ENCODE measurements at regions not wholly inside any gene's neighbourhood (a gene's known extent, or its start where the extent isn't known, plus 50 kb on each side); places are given as distances from the start of the nearest gene placed in this dataset.

GRCh38 chr18:54714851-54715250 lies 113.4 kb upstream of the RAB27B start:
- Mint-ChIP-seq H3K4me3 (ENCODE audit: unreplicated experiment) (no peak overlapping the region), H3K9me3 (ENCODE audit: unreplicated experiment) (no peaks in the 10 kb centered on the region), H3K27me3 (ENCODE audit: unreplicated experiment) (peaks cover 5% of the 10 kb centered on the region), H3K36me3 (ENCODE audit: unreplicated experiment) (no peaks in the 10 kb centered on the region), H3K4me1 (ENCODE audit: unreplicated experiment) (peaks cover 22% of the 10 kb centered on the region), H3K27ac (ENCODE audit: unreplicated experiment) (no peak overlapping the region)
- TF ChIP-seq CTCF (IDR thresholded peaks at IDR 0.05) = no peak
- DNase-seq (ENCODE audit: extremely low spot score, unreplicated experiment) = no peak

GRCh38 chr18:54716586-54716985 lies 111.7 kb upstream of the RAB27B start:
- Mint-ChIP-seq H3K36me3 (ENCODE audit: unreplicated experiment) (no peaks in the 10 kb centered on the region), H3K4me1 (ENCODE audit: unreplicated experiment) (peaks cover 30% of the 10 kb centered on the region), H3K27me3 (ENCODE audit: unreplicated experiment) (peaks cover 5% of the 10 kb centered on the region), H3K27ac (ENCODE audit: unreplicated experiment) (no peak overlapping the region), H3K9me3 (ENCODE audit: unreplicated experiment) (no peaks in the 10 kb centered on the region), H3K4me3 (ENCODE audit: unreplicated experiment) (no peak overlapping the region)
- TF ChIP-seq CTCF (IDR thresholded peaks at IDR 0.05) = no peak
- DNase-seq (ENCODE audit: extremely low spot score, unreplicated experiment) = no peak

- no peaks in the 10 kb centered on the region for H3K9me3 Mint-ChIP-seq (ENCODE audit: unreplicated experiment)
- no peak for DNase-seq (ENCODE audit: extremely low spot score, unreplicated experiment)
- peaks cover 17% of the 10 kb centered on the region for H3K4me1 Mint-ChIP-seq (ENCODE audit: unreplicated experiment)
- H3K36me3 Mint-ChIP-seq (ENCODE audit: unreplicated experiment) = no peaks in the 10 kb centered on the region
- H3K4me3 Mint-ChIP-seq (ENCODE audit: unreplicated experiment) = no peak overlapping the region
- no peak for TF ChIP-seq CTCF (IDR thresholded peaks at IDR 0.05)
- no peak overlapping the region for H3K27ac Mint-ChIP-seq (ENCODE audit: unreplicated experiment)
- H3K27me3 Mint-ChIP-seq (ENCODE audit: unreplicated experiment) = peaks cover 13% of the 10 kb centered on the region
Measured at GRCh38 chr18:54717673-54718407, 110.4 kb upstream of the RAB27B start.

GRCh38 chr18:54718408-54718773 lies 109.9 kb upstream of the RAB27B start:
- no peak overlapping the region for H3K4me3 Mint-ChIP-seq (ENCODE audit: unreplicated experiment)
- H3K9me3 Mint-ChIP-seq (ENCODE audit: unreplicated experiment) = no peaks in the 10 kb centered on the region
- no peak overlapping the region for H3K27ac Mint-ChIP-seq (ENCODE audit: unreplicated experiment)
- TF ChIP-seq CTCF (IDR thresholded peaks at IDR 0.05) = no peak
- no peaks in the 10 kb centered on the region for H3K36me3 Mint-ChIP-seq (ENCODE audit: unreplicated experiment)
- peaks cover 13% of the 10 kb centered on the region for H3K4me1 Mint-ChIP-seq (ENCODE audit: unreplicated experiment)
- peaks cover 17% of the 10 kb centered on the region for H3K27me3 Mint-ChIP-seq (ENCODE audit: unreplicated experiment)
- DNase-seq (ENCODE audit: extremely low spot score, unreplicated experiment) = no peak

- peaks cover 13% of the 10 kb centered on the region for H3K4me1 Mint-ChIP-seq (ENCODE audit: unreplicated experiment)
- no peak overlapping the region for H3K27ac Mint-ChIP-seq (ENCODE audit: unreplicated experiment)
- H3K36me3 Mint-ChIP-seq (ENCODE audit: unreplicated experiment) = no peaks in the 10 kb centered on the region
- no peak for DNase-seq (ENCODE audit: extremely low spot score, unreplicated experiment)
- TF ChIP-seq CTCF (IDR thresholded peaks at IDR 0.05) = no peak
- peaks cover 22% of the 10 kb centered on the region for H3K27me3 Mint-ChIP-seq (ENCODE audit: unreplicated experiment)
- no peak overlapping the region for H3K4me3 Mint-ChIP-seq (ENCODE audit: unreplicated experiment)
- no peaks in the 10 kb centered on the region for H3K9me3 Mint-ChIP-seq (ENCODE audit: unreplicated experiment)
Measured at GRCh38 chr18:54720620-54721019, 107.7 kb upstream of the RAB27B start.

All from osteocyte (in vitro differentiated cells).